Pons (tissue), 1 donor: ENCODE measurements at regions not wholly inside any gene's neighbourhood (a gene's known extent, or its start where the extent isn't known, plus 50 kb on each side); places are given as distances from the start of the nearest gene placed in this dataset.
"Not testable (repeated sequence)": the region's sequence is repeated elsewhere in the genome, so short reads cannot be mapped to it uniquely, and the experiment has no call there.

Experiments
- DNase-seq: peaks from one replicate; pipeline ENCODE4 v3.0.0-alpha.2; 2016; ENCODE audit warnings: low spot score

DNA sequence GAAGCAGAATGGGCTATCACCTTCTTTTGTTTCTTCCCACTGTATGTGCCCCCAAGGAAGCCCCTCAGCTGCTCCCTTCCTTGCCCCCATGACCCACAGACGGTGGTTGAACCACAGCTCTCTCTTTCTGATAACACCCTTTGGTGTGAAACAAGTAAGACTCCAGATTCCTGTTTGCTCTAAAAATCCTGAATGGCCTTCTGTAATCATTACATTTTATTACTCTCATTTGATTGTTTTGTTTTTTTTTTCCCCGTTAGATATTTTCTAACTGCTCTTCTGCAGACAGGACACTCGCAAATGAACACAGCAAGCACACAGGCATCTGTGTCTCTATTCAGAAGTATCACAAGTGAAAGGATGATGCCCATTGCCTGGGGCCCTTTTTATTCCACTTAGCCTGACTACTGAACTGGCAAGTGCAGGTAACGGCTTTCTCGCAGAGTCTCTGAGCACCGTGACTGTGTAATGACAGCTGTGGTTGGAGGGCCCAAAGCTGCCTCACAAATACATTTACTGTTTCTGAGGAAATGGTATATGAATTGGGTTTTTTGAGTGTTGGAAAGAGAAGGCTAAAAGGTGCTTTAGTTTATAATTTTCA is 59.3 kb downstream of the OXGR1 start:
- DNase-seq: no peak

DNA sequence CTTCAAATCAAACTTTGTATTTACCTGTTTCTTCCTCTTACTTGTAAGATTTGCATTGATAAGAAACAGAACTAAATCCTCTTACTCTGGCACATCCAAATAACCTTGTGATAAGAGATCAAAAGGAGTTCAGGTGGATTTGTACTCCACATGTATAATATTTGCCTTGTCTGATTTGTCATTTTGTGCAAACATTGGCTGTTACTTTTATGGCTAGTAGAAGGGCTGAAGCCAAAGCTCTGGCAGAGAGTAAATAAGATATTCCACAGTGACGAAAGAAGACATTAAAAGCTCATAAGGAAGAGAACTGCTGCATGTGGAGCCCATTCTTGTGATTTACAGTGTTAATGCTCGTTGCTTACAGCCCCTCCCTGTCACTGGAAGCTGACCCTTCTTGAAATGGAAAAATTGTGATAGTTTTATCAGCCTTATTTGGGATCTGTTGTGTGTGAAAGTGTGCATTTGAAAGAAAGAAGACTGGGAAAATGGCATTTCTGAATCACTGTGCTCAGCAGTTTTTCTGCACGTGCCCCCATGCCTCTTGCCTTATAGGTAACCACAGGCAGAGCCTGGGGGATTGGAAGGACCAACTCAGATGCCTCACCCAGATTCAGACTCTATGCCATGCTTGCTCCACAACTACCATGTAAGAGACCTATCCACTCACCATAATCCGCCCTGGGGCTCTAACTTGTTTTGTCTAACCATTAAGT is 68.2 kb downstream of the OXGR1 start:
- DNase-seq: no peak

DNA sequence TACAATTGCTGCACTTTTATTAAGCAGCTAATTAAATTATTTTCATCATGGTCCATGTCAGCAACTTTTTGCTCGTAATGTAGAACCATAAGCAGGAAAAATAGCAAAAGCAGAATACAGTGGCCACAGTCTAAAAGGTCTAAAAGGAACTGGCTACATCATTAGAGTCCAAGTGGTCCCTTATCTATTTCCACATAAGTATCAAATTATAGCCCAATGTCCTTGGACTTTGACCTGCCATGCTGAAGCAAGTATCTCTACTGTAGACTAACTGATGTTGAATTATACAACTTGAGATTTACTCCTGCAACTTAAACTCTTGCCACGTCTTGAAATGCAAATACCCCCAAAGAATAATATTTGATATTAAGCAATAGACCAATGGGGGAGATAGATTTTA is 68.8 kb downstream of the OXGR1 start:
- DNase-seq: no peak

DNA sequence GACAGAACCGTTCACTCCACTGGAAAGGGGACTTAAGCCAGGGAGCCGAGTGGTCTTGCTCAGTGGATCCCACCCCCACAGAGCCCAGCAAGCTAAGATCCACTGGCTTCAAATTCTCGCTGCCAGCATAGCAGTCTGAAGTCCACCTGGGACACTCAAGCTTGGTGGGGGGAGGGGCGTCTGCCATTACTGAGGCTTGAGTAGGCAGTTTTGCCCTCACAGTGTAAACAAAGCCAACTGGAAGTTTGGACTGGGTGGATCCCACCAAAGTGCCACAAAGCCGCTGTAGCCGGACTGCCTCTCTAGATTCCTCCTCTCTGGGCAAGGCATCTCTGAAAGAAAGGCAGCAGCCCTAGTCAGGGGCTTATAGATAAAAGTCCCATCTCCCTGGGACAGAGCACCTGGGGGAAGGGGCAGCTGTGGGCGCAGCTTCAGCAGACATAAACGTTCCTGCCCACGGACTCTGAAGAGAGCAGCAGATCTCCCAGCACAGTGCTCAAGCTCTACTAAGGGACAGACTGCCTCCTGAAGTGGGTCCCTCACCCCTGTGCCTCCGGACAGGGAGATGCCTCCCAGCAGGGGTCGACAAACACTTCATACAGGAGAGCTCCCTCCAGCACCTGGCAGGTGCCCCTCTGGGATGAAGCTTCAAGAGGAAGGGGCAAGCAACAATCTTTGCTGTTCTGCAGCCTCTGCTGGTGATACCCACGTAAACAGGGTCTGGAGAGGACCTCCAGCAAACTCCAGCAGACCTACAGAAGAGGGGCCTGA is 75.2 kb downstream of the OXGR1 start:
- not testable (repeated sequence) for DNase-seq

DNA sequence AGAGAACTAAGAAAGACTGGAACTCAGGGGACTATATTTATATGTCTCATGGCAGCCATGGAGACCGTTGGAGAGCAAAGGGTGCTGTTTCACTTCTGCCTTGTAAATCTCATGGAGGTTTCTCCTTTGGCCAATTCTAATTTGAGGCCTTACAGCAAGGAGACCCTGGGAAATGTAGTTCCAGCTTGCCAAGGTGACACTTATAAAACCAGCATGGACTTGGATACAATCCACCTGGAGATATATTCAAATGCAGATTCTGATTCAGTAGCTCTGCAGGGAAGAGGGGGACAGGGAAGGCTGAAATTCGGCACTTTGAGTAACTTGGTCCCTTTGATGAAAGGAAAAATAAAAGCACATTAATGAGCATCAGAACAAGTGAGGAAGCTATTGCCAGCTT is 90.0 kb downstream of the OXGR1 start:
- DNase-seq: no peak

DNA sequence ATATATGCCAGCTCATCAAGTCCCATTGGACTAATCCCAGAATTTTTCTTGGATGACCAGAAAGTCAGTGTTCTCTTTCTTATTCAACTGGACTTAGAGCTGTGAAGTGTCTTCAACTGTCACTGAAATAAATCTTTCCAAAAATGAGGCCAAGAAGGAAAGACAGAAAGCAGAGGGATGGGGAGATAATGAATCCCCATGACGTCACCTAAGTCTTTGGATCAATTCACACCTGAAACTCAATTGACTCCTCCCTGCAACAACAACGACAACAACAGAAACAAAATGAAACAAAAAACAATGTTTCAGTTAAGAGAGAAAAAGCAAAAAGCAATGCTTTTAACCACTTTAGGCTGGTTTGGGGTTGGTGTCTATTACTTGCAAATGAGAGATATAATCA is 91.2 kb downstream of the OXGR1 start:
- no peak for DNase-seq

DNA sequence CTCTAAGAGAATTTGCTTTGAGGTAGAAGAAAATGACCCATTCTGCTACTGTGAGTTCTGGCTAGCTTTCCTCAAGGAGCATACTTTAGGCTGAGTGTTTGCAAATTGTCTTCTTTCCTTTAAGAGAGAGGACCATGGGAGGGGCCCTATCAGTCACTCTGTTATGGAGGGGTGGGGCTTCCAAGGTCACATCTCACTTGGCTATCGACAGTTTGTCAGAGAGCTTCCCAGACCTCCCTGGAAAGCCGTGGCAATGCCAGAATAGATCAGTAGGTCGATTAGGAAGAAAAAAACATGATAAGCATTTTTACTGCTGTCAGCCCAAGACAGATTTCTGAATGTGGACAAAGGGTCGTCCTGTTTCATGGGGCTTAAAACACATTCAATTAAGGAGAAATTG is 93.3 kb downstream of the OXGR1 start:
- peak; percentile 4 for DNase-seq

DNA sequence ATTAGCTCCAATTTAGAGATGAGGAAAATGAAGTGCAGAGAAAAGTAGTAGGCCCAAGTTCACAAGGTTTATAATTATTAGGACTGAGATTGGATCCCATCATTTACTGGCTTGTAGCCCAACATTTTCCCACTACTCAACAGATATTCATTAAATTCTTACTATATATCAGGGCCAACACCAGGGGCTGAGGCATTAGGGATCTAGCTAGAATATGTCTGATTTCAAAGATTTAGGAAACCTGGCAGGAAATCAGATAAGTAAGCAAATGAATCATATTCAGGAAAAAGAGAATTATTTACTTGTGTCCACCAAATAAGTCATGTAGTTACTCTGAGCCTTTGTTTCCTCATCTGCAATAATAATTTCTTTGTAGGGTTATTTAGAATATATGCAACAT is 94.3 kb downstream of the OXGR1 start:
- DNase-seq: no peak

DNA sequence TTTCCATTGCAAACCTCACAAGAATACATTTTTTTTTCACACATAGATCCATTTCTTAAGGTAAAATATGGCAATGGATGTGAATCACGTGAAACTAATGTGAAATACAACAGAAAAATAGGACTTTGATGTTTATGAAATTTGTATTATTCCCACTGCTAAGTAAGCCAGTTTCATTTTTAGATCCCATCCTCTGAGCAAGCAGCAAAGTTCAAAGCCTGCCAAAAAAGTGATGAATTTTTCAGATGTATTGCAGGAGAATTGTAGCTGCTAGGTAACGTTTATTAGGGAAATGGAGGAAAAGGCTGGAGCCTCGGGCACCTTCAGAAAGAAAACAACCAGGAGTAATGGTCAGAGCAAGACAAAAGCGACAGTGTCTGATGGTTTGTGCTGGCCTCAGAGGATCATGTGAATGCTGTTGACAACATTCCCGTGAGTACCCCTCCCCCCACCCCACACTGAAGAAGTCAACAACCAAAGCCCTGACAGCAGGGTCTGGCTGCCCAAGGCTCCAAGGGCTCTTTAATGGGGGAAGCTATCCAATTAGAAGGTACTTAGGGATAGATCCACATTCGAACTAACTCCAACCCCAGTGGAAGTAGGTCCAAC is 95.5 kb downstream of the OXGR1 start:
- peak; percentile 82 for DNase-seq

DNA sequence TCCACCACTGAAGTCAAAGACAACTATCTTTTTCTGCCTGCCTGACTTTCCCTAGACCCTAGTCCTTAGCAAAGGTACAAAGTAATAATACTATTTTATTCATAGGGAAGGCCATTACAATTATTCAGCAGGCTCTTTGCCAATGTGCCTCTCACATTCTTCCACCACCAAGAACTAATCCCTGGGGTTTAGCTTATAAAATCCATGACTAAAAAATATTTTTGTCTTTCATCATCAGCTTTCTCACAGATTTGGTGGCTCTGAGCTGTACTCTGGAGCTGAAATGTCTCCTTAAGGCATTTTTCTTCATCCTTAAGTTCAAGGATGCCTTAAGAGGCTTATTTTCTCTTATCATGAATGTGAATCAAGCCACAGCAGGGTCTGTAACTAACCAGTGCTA is 96.1 kb downstream of the OXGR1 start:
- DNase-seq: peak; percentile 27
